Coronary artery (tissue), 2 donors: ENCODE measurements at regions not wholly inside any gene's neighbourhood (a gene's known extent, or its start where the extent isn't known, plus 50 kb on each side); places are given as distances from the start of the nearest gene placed in this dataset.

ENCODE experiments used
- DNase-seq: peaks from one replicate; pipeline ENCODE4 v3.0.0-alpha.2; 2017; ENCODE audit warnings: low spot score
- H3K27ac ChIP-seq, 2 donors: fragments of 200-600 bp; sonication (generic); one replicate each; pipeline ENCODE4 v1.5.1; 2016 to 2019
- H3K4me3 ChIP-seq: fragments of 200-600 bp; sonication (generic); 2 replicates; pipeline ENCODE4 v1.5.1; 2016; ENCODE audit warnings: mild to moderate bottlenecking, moderate library complexity
- CTCF ChIP-seq: fragments of 200-600 bp; sonication (generic); IDR thresholded peaks from one replicate; pipeline ENCODE4 v1.5.1; 2019; ENCODE audit warnings: antibody characterized with exemption

GRCh38 chr2:118678985-118679384 lies 168.5 kb downstream of the EN1 start:
- Histone ChIP-seq H3K27ac (no peak overlapping the region), H3K4me3 (no peak overlapping the region)
- no peak for DNase-seq
- TF ChIP-seq CTCF: no peak

- TF ChIP-seq CTCF: no peak
- no peak for DNase-seq
- H3K4me3 ChIP-seq: no peak overlapping the region
- no peak overlapping the region for H3K27ac ChIP-seq
Observed at GRCh38 chr2:118677546-118677945, 169.9 kb downstream of the EN1 start.

GRCh38 chr2:118675531-118675930 lies 171.9 kb downstream of the EN1 start:
- TF ChIP-seq CTCF: no peak
- H3K4me3 ChIP-seq: no peak overlapping the region
- DNase-seq: no peak
- H3K27ac ChIP-seq: no peak overlapping the region

GRCh38 chr2:118672571-118673158 lies 174.8 kb downstream of the EN1 start:
- Histone ChIP-seq H3K27ac (no peak overlapping the region), H3K4me3 (no peak overlapping the region)
- no peak for TF ChIP-seq CTCF
- DNase-seq: no peak

GRCh38 chr2:118671701-118672454 lies 175.6 kb downstream of the EN1 start:
- TF ChIP-seq CTCF: no peak
- DNase-seq: no peak
- Histone ChIP-seq H3K27ac (no peak overlapping the region), H3K4me3 (no peak overlapping the region)

GRCh38 chr2:118670838-118671237 lies 176.6 kb downstream of the EN1 start:
- DNase-seq: no peak
- no peak overlapping the region for H3K4me3 ChIP-seq
- TF ChIP-seq CTCF: no peak
- no peak overlapping the region for H3K27ac ChIP-seq

- no peak for TF ChIP-seq CTCF
- Histone ChIP-seq H3K4me3 (no peak overlapping the region), H3K27ac (peak overlapping the region in 1 of 2 donors; percentile 19)
- DNase-seq: no peak
Observed at GRCh38 chr2:118670276-118670675, 177.2 kb downstream of the EN1 start.
